ENCODE measurements at regions not wholly inside any gene's neighbourhood (a gene's known extent, or its start where the extent isn't known, plus 50 kb on each side); places are given as distances from the start of the nearest gene placed in this dataset.

- TF ChIP-seq EZH2phosphoT487 (IDR thresholded peaks at IDR 0.05; ENCODE audit: low read depth) (no peak), CTCF (IDR thresholded peaks at IDR 0.05; ENCODE audit: low read depth, low read length) (peak; percentile 35; the same call in 1 of the 2 replicates)
These were observed 1300.0 kb downstream of the PLA2G4A start for GRCh38 chr1:188128761-188129160.

Measured in OCI-LY3 (cell line).